IMR-90 (cell line): ENCODE measurements at regions not wholly inside any gene's neighbourhood (a gene's known extent, or its start where the extent isn't known, plus 50 kb on each side); places are given as distances from the start of the nearest gene placed in this dataset.
"Not testable (repeated sequence)": the region's sequence is repeated elsewhere in the genome, so short reads cannot be mapped to it uniquely, and the experiment has no call there.

Experiments used
- CEBPB ChIP-seq: IDR thresholded peaks from 2 replicates; pipeline ENCODE4 v1.6.1; 2012; ENCODE audit warnings: low read depth, low read length, improper control_type of control experiment
- CTCF ChIP-seq: conservative IDR thresholded peaks from 2 replicates; pipeline ENCODE4 v1.5.1; 2012; ENCODE audit warnings: mild to moderate bottlenecking, low read depth, low read length, improper control_type of control experiment
- NFE2L2 ChIP-seq: fragments of 150-350 bp; IDR thresholded peaks from 2 replicates; pipeline ENCODE4 v1.6.1; 2016; ENCODE audit warnings: low read depth, mild to moderate bottlenecking, low read length

- TF ChIP-seq CTCF, NFE2L2, CEBPB: not testable (repeated sequence)
These were observed 225.4 kb downstream of the TTC6 start for GRCh38 chr14:37820810-37821209.
